ENCODE measurements at regions not wholly inside any gene's neighbourhood (a gene's known extent, or its start where the extent isn't known, plus 50 kb on each side); places are given as distances from the start of the nearest gene placed in this dataset.

DNA sequence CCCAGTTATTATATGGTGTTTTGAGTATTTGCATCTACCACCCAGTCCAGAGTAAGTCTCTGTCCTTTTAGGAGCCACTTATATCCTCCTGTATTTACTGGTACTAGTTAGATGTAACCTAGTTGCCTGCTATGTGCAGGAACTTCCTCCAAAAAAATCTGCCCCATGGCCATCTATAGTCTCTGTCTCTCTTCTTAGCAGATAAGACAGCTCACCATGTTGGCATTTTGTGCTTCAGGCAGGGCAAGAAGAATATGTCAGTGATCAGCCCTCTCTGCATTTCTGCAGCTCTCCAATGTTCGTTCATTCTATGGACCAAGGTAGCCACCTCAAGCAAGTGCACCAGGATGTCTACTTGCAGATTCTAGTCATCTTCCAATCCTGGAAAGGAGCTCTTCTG, 446.5 kb downstream of the TLE1 start:
- DNase-seq: no peak
- Mint-ChIP-seq H3K9me3 (ENCODE audit: low read depth, unreplicated experiment) (no peaks in the 10 kb centered on the region), H3K27ac (ENCODE audit: unreplicated experiment) (no peak overlapping the region), H3K36me3 (ENCODE audit: insufficient read depth, unreplicated experiment) (no peaks in the 10 kb centered on the region), H3K4me1 (ENCODE audit: low read depth, unreplicated experiment) (no peaks in the 10 kb centered on the region), H3K27me3 (ENCODE audit: unreplicated experiment) (no peaks in the 10 kb centered on the region), H3K4me3 (ENCODE audit: low read depth, unreplicated experiment) (no peak overlapping the region)
- CTCF ChIA-PET: no interaction called here
- intact Hi-C loops (cut with micrococcal nuclease; ENCODE audit: unreplicated experiment): no loop called here
- TF ChIP-seq, protein P1, sequence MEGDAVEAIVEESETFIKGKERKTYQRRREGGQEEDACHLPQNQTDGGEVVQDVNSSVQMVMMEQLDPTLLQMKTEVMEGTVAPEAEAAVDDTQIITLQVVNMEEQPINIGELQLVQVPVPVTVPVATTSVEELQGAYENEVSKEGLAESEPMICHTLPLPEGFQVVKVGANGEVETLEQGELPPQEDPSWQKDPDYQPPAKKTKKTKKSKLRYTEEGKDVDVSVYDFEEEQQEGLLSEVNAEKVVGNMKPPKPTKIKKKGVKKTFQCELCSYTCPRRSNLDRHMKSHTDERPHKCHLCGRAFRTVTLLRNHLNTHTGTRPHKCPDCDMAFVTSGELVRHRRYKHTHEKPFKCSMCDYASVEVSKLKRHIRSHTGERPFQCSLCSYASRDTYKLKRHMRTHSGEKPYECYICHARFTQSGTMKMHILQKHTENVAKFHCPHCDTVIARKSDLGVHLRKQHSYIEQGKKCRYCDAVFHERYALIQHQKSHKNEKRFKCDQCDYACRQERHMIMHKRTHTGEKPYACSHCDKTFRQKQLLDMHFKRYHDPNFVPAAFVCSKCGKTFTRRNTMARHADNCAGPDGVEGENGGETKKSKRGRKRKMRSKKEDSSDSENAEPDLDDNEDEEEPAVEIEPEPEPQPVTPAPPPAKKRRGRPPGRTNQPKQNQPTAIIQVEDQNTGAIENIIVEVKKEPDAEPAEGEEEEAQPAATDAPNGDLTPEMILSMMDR (IDR thresholded peaks at IDR 0.05; ENCODE audit: unreplicated experiment): no peak
- BruUV-seq (replicated peaks): no TSS peak

DNA sequence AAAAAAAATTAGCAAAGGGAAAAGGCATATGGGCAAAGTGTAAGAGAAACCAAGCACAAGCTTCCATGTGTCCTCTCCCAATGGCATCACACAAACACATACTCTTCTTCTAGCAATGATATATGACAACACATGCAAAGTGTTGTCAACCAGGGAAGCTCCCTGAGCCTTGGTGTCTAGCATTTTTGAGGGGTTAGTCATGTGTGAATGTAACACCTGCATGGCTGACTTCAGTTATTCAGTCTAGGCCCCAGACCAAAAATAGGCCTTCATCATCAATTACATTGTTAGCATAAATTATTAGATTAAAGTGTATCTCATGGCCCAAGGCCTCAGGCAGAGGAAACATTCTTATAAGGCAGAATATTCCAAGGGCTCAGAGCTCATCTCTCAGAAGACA, 450.0 kb downstream of the TLE1 start:
- no TSS peak for BruUV-seq (replicated peaks)
- Mint-ChIP-seq H3K27ac (ENCODE audit: unreplicated experiment) (no peak overlapping the region), H3K27me3 (ENCODE audit: unreplicated experiment) (no peaks in the 10 kb centered on the region), H3K36me3 (ENCODE audit: insufficient read depth, unreplicated experiment) (no peaks in the 10 kb centered on the region), H3K4me3 (ENCODE audit: low read depth, unreplicated experiment) (no peak overlapping the region), H3K9me3 (ENCODE audit: low read depth, unreplicated experiment) (no peaks in the 10 kb centered on the region), H3K4me1 (ENCODE audit: low read depth, unreplicated experiment) (no peaks in the 10 kb centered on the region)
- CTCF ChIA-PET: no interaction called here
- intact Hi-C loops (cut with micrococcal nuclease; ENCODE audit: unreplicated experiment): no loop called here
- DNase-seq: no peak
- TF ChIP-seq, protein P1 (IDR thresholded peaks at IDR 0.05; ENCODE audit: unreplicated experiment): no peak

DNA sequence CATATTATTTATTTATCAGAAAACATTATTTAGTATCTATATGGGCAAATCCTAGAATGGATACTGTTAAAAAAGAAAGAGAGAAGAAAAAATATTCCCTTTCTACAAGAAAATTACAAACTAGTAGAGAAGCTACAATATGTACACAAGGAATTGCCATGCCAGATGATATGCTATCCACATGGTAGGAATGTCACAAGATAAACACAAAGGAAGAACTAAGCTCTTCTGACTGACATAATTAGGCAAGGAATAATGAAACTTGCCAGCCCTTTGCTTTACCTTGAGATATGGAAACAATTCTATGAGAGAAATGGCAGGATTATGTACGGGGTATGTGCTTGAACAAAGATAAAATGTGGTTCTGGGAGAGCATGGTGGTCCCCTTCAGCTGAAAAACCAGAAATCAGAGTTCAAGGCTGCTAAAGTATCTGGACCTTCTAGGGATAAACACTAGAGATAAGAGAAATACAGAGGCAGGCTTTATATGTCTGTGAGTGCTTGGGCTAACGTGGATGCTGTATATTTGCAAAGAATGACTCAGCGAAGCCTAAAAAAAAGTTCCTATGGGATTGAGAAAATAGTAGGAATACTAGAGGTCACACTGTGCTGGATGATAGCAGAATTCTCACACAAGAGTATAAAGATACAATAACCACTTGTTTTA, 451.6 kb downstream of the TLE1 start:
- TF ChIP-seq, protein P1 (IDR thresholded peaks at IDR 0.05; ENCODE audit: unreplicated experiment): no peak
- no peaks in the 10 kb centered on the region for H3K4me1 Mint-ChIP-seq (ENCODE audit: low read depth, unreplicated experiment)
- H3K9me3 Mint-ChIP-seq (ENCODE audit: low read depth, unreplicated experiment): no peaks in the 10 kb centered on the region
- no peak overlapping the region for H3K4me3 Mint-ChIP-seq (ENCODE audit: low read depth, unreplicated experiment)
- H3K27ac Mint-ChIP-seq (ENCODE audit: unreplicated experiment): no peak overlapping the region
- intact Hi-C loops (cut with micrococcal nuclease; ENCODE audit: unreplicated experiment): no loop called here
- BruUV-seq (replicated peaks): no TSS peak
- CTCF ChIA-PET: no interaction called here
- H3K36me3 Mint-ChIP-seq (ENCODE audit: insufficient read depth, unreplicated experiment): no peaks in the 10 kb centered on the region
- no peak for DNase-seq
- no peaks in the 10 kb centered on the region for H3K27me3 Mint-ChIP-seq (ENCODE audit: unreplicated experiment)

DNA sequence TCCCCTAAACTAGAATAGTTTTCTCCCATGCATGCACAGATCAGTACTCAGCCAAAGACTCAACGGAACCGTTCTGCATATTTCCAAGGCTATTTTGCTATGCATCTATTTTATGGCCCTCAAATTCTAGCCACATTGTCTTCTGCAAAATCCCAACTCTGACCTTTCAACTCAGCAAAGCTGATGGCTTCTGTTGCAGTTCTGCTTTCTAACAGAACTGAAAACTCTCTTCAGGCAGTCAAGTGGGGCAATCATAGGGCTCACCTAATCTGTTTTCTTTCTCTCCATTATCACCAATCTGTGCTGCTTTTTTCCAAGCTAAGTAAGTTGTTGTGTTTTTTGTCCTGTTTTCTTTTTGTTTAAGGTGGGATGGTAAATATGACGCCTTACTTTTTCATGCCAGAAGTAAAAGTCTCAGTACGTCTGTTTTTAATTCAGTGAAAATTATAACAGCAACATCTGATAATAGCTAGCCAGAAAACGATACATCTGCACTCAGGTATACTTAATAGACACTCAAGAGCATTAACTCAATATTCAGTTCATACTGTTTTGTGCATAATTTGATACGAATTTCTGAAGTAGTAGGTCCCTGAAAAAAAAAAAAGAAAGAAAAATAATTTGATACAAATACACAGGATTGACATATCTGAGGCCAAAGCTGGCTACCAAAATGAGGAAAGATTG, 454.3 kb downstream of the TLE1 start:
- Mint-ChIP-seq H3K4me1 (ENCODE audit: low read depth, unreplicated experiment) (no peaks in the 10 kb centered on the region), H3K36me3 (ENCODE audit: insufficient read depth, unreplicated experiment) (no peaks in the 10 kb centered on the region), H3K27me3 (ENCODE audit: unreplicated experiment) (no peaks in the 10 kb centered on the region), H3K27ac (ENCODE audit: unreplicated experiment) (no peak overlapping the region), H3K9me3 (ENCODE audit: low read depth, unreplicated experiment) (no peaks in the 10 kb centered on the region), H3K4me3 (ENCODE audit: low read depth, unreplicated experiment) (no peak overlapping the region)
- BruUV-seq (replicated peaks): no TSS peak
- no peak for DNase-seq
- CTCF ChIA-PET: no interaction called here
- TF ChIP-seq, protein P1 (IDR thresholded peaks at IDR 0.05; ENCODE audit: unreplicated experiment): no peak
- intact Hi-C loops (cut with micrococcal nuclease; ENCODE audit: unreplicated experiment): no loop called here
